ENCODE measurements at regions not wholly inside any gene's neighbourhood (a gene's known extent, or its start where the extent isn't known, plus 50 kb on each side); places are given as distances from the start of the nearest gene placed in this dataset.

DNA sequence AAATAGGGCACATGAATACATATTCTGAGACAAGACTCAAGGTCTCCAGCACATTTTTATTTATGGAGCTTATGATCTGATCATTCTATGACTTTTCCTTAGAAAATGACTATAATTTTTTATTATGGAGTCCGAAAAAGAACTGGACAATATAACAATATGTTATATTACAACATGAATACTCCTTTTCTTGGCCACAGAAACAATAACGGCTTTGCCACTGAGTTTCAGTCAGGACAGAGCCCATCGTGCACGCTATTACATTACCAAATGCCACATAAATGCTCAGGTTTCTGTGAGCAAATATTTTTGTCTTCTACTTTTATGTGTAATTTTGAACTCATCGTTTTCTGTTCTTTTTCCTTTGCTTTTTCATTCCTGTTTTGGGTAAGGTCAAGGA is 509.2 kb upstream of the ZEB2 start:
- Histone ChIP-seq H3K27ac (peak overlapping the region in 1 of 2 donors; percentile 39), H3K9me3 (no peaks in the 10 kb centered on the region), H3K36me3 (ENCODE audit: low read depth, missing control alignments) (no peaks in the 10 kb centered on the region), H3K4me1 (no peaks in the 10 kb centered on the region), H3K27me3 (no peaks in the 10 kb centered on the region), H3K4me3 (no peak overlapping the region)
- WGBS, 2 donors: 74 to 80% methylated on average over 5 of the region's 5 CpGs
- intact Hi-C loops (cut with DNase I; ENCODE audit: low total_unique reads): no loop called here
- no peak for DNase-seq
- TF ChIP-seq, protein P1, sequence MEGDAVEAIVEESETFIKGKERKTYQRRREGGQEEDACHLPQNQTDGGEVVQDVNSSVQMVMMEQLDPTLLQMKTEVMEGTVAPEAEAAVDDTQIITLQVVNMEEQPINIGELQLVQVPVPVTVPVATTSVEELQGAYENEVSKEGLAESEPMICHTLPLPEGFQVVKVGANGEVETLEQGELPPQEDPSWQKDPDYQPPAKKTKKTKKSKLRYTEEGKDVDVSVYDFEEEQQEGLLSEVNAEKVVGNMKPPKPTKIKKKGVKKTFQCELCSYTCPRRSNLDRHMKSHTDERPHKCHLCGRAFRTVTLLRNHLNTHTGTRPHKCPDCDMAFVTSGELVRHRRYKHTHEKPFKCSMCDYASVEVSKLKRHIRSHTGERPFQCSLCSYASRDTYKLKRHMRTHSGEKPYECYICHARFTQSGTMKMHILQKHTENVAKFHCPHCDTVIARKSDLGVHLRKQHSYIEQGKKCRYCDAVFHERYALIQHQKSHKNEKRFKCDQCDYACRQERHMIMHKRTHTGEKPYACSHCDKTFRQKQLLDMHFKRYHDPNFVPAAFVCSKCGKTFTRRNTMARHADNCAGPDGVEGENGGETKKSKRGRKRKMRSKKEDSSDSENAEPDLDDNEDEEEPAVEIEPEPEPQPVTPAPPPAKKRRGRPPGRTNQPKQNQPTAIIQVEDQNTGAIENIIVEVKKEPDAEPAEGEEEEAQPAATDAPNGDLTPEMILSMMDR (IDR thresholded peaks at IDR 0.05): no peak

DNA sequence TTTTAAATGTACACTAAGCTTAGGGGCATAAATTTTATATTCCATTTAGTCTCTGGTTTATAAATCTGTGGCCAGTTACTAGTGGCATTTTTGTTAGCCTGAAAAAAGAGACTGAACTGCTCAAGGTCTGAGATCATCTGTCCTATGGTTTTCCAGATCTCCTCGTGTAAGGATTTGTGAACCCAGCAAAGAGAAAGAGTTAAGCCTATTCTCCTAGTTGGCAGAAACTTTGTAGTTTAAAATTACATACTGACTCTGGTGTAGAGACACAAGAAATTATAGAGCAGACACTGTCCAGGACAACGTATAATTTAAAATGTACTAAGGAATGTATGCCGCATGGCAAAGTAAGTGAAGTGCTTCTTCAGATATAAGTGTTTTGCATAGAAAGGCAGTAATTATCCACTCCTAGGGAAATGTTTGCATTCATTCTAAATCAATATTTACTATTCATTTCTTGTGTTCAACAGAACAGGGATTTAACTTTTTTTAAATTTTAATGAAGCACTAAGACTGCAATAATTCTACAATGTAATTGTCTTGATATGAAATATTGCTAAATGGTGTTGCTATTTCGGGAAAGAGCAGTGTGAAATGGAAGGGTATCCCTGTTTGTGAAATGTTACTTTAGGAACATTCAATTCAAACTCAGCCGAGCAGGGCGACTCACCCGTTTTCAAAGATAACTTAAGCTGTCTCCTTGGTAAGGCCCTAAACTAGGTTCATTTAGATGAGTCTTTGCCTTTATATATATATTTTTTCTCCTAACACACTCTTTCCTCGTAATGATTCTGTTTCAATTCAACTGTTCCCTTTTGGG is 508.4 kb upstream of the ZEB2 start:
- H3K9me3 ChIP-seq: no peaks in the 10 kb centered on the region
- no peaks in the 10 kb centered on the region for H3K36me3 ChIP-seq (ENCODE audit: low read depth, missing control alignments)
- H3K27me3 ChIP-seq: no peaks in the 10 kb centered on the region
- no peak for DNase-seq
- H3K4me1 ChIP-seq: no peaks in the 10 kb centered on the region
- 56% methylated on average over 8 of the region's 8 CpGs for WGBS, 2 donors
- intact Hi-C loops (cut with DNase I; ENCODE audit: low total_unique reads): no loop called here
- H3K4me3 ChIP-seq: no peak overlapping the region
- peak overlapping the region in 1 of 2 donors; percentile 39 for H3K27ac ChIP-seq
- no peak for TF ChIP-seq POLR2A (IDR thresholded peaks at IDR 0.05)
- TF ChIP-seq, protein P1 (IDR thresholded peaks at IDR 0.05): no peak

DNA sequence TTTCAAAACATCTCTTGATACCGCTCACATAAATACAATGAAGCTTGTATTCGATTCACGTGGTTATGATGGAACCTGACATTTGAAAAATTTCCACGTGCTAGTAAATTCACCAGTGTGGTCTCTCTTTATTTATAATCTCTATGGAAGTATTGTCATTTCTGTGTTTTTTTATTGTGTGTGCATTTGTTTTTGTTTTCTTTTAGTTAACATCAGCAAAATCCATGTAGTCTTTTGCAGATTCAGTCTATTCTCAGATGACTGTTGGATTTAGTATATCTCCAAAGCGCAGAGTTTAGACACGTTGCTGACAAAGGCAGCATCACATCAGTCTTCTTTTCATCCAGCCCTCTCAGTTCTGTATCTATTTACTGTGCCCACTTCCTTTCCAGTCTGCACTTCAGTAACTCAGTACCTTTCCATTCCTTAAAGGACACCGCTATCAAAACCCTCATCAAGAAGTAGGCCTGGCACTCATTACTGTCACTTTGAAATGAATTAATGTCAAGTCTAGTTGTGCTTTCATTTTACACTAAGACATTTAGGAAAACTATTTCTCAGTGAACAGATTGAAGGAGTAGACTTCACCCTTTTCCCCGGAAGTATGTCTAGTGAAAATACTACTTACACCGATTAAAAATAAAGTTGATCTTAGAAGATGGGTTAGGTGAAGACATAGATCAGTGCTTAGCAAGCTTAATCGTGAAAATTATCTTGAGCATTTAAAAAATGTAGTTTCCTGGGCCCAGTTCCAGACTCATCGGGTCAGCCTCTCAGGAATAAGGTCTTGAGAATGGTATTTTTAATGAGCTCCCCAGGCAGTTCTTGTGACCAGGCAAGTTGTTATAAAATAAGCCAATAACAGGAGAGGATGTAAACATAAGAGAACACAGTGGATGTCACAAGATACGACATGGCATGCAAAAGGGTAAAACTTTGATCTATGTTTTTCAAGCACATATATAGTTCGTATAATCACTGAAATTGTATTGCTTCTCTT is 506.8 kb upstream of the ZEB2 start:
- no peak for TF ChIP-seq POLR2A (IDR thresholded peaks at IDR 0.05)
- TF ChIP-seq, protein P1 (IDR thresholded peaks at IDR 0.05): no peak
- H3K27ac ChIP-seq: peak overlapping the region in 1 of 2 donors; percentile 18
- 72 to 73% methylated on average over 13 of the region's 13 CpGs for WGBS, 2 donors

DNA sequence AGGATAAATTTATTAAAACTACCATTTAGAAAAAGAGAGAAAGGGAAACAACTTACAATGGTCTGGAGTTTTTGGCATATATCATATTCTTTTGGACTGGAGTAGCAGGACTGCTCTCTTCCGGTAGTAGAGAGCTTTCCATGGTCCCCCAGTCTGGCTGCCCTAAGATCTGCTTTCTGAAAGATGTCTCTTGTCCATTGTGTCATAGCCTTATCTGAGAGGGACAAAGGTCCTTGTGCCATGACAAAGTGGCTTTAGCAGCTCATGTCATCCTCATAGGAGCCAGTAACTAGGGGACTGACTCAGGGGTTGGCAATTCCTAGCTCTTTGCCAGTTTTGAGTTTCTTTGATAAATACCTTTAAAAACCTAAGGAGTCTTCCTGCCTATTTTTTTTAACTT is 505.5 kb upstream of the ZEB2 start:
- Histone ChIP-seq H3K4me3 (no peak overlapping the region), H3K27ac (peak overlapping the region in 1 of 2 donors; percentile 9), H3K4me1 (no peaks in the 10 kb centered on the region), H3K36me3 (ENCODE audit: low read depth, missing control alignments) (no peaks in the 10 kb centered on the region), H3K27me3 (no peaks in the 10 kb centered on the region), H3K9me3 (no peaks in the 10 kb centered on the region)
- TF ChIP-seq POLR2A (IDR thresholded peaks at IDR 0.05): no peak
- TF ChIP-seq, protein P1 (IDR thresholded peaks at IDR 0.05): no peak
- WGBS, 2 donors: 87 to 88% methylated on average over 1 of the region's 1 CpG
- DNase-seq: no peak
- intact Hi-C loops (cut with DNase I; ENCODE audit: low total_unique reads): no loop called here

More for the DNA sequence above, 506.8 kb upstream of the ZEB2 start:
- no peaks in the 10 kb centered on the region for H3K27me3 ChIP-seq
- H3K4me3 ChIP-seq: no peak overlapping the region
- intact Hi-C loops (cut with DNase I; ENCODE audit: low total_unique reads): no loop called here
- H3K9me3 ChIP-seq: no peaks in the 10 kb centered on the region
- DNase-seq: no peak
- H3K4me1 ChIP-seq: no peaks in the 10 kb centered on the region
- H3K36me3 ChIP-seq (ENCODE audit: low read depth, missing control alignments): no peaks in the 10 kb centered on the region

All from testis (tissue), 2 donors.